Pancreas (tissue), 10 donors: ENCODE measurements at regions not wholly inside any gene's neighbourhood (a gene's known extent, or its start where the extent isn't known, plus 50 kb on each side); places are given as distances from the start of the nearest gene placed in this dataset.

Experiments used
- ATAC-seq, 4 donors: fragments of 200-7000 bp; cut with Tn5 transposase; one replicate each; pipeline versions ENCODE4 v1.8.0 to v1.9.1; 2020; ENCODE audit warnings: mild to moderate bottlenecking in 4 of 4, moderate library complexity in 4 of 4
- DNase-seq, 6 donors: peaks; one replicate each; pipeline ENCODE4 v3.0.0-alpha.2; 2020
- FAIRE-seq: peaks from 2 replicates; lab custom pipeline; 2012; peaks lifted over from hg19 to GRCh38; lab: Jason Lieb, UNC
- H3K27ac ChIP-seq, 4 donors: fragments of 200-600 bp; sonication (generic); 1 replicate in 3 of 4; 2 replicates in 1 of 4; pipeline versions ENCODE4 v1.5.0 to v1.8.0; 2020
- H3K27me3 ChIP-seq, 4 donors: fragments of 200-600 bp; one replicate each; pipeline ENCODE4 v1.8.0; 2021
- H3K36me3 ChIP-seq, 3 donors: fragments of 200-600 bp; sonication (generic) in 1 of 3; one replicate each; pipeline versions ENCODE4 v1.5.0 to v1.8.0; 2020 to 2021
- H3K4me1 ChIP-seq, 3 donors: fragments of 200-600 bp; one replicate each; pipeline ENCODE4 v1.8.0; 2021
- H3K4me3 ChIP-seq, 4 donors: fragments of 200-600 bp; sonication (generic) in 2 of 4; one replicate each; pipeline versions ENCODE4 v1.5.0 to v1.8.0; 2020 to 2021
- H3K9me3 ChIP-seq, 4 donors: fragments of 200-600 bp; one replicate each; pipeline ENCODE4 v1.8.0; 2021
- WGBS, 2 donors: extraction: QIAGEN DNeasy Blood & Tissue Kit; methylation state at CpG; one replicate each; pipeline ENCODE4 v1.1.7; 2013; 5-methylcytosine and 5-hydroxymethylcytosine counted together
- intact Hi-C, 3 donors: fragments of 100-400 bp; cut with DNase I; formaldehyde crosslinking; loops; one replicate each; pipeline versions ENCODE4 v1.11.1 to v1.14.2; 2022
- TF ChIP-seq, protein P1 (sequence below), 4 donors: fragments of 200-600 bp; sonication (generic) in 3 of 4; IDR thresholded peaks; one replicate each; pipeline versions ENCODE4 v1.5.0 to v1.8.0; 2021; ENCODE audit warnings: antibody characterized with exemption in 4 of 4
- donor health status: healthy with polysubstance abuse.
- donor health status: DM: no; HTN: no; CAD: no; lungs with moderate emphysema.
- donor health status: DM: no; HTN: no; CAD: no.
- donor health status: control.
- donor health status: control.
- donor health status: Bipolar disorder and iron deficiency.
- donor health status: DM: yes; HTN: yes; CAD: no.
- donor health status: DM: no; HTN: no; CAD: no.
- donor health status: DM: no; HTN: no; CAD: no.
- donor health status: DM: yes; HTN: yes; CAD: no.

DNA sequence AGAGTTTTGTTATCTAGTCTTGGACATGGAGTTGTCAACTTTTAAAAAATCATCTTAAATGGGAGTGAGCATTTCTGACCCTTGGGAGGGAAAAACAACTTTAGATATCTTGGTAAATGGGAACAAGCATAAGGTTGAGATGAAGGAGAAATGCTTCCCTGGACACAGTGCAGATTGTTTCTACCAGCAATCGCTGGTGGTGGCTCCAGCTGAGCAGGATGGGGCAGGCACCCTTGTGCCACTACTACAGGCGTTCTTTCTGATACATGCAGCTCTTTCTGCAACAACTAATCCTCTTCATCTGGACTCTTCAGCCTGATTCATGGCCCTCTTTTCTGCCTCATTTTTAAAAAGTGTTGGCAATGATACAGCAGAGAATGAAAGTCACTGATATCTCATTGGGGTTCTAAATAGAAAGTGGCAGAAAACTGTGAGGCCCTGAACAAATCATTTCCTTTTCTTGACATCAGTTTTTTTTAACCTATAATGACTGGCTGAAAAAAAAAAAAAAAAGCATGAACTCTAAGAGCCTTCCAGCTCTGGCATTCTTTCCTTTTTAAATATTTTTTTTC lies 409.4 kb upstream of the PTGER4 start:
- DNase-seq (no peak), ATAC-seq (no peak), FAIRE-seq (no peak)
- TF ChIP-seq, protein P1, sequence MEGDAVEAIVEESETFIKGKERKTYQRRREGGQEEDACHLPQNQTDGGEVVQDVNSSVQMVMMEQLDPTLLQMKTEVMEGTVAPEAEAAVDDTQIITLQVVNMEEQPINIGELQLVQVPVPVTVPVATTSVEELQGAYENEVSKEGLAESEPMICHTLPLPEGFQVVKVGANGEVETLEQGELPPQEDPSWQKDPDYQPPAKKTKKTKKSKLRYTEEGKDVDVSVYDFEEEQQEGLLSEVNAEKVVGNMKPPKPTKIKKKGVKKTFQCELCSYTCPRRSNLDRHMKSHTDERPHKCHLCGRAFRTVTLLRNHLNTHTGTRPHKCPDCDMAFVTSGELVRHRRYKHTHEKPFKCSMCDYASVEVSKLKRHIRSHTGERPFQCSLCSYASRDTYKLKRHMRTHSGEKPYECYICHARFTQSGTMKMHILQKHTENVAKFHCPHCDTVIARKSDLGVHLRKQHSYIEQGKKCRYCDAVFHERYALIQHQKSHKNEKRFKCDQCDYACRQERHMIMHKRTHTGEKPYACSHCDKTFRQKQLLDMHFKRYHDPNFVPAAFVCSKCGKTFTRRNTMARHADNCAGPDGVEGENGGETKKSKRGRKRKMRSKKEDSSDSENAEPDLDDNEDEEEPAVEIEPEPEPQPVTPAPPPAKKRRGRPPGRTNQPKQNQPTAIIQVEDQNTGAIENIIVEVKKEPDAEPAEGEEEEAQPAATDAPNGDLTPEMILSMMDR (IDR thresholded peaks at IDR 0.05) = no peak
- no peaks in the 10 kb centered on the region for H3K9me3 ChIP-seq
- no peaks in the 10 kb centered on the region for H3K27me3 ChIP-seq
- no peak overlapping the region for H3K4me3 ChIP-seq
- no peak overlapping the region for H3K27ac ChIP-seq
- 92% methylated on average over 2 of the region's 2 CpGs for whole genome bisulfite sequencing, 2 donors
- intact Hi-C loops = no loop called here
- no peaks in the 10 kb centered on the region for H3K4me1 ChIP-seq
- H3K36me3 ChIP-seq = no peaks in the 10 kb centered on the region

DNA sequence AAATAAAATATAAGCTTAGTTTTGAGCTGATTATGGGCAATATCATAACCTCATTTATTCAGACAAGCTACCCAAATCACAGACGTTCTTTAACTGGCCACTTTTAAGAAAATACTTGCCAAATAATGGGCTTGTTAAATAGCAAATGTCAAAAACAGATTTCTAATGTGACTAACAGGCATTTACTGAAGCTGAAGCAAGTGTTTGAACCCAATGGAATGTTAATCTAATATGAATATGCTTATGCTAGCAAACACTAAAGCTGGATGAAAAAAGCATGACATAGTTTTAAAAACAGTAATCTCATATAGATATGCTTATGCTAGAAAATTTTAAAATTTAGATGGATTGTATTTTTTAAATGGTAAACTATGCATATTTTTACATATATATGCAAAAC lies 411.6 kb upstream of the PTGER4 start:
- H3K27ac ChIP-seq = no peak overlapping the region
- H3K36me3 ChIP-seq = no peaks in the 10 kb centered on the region
- intact Hi-C loops = no loop called here
- H3K4me3 ChIP-seq = no peak overlapping the region
- ATAC-seq (no peak), FAIRE-seq (no peak), DNase-seq (no peak)
- 49 to 70% methylated on average over 1 of the region's 1 CpG for WGBS, 2 donors
- H3K4me1 ChIP-seq = no peaks in the 10 kb centered on the region
- no peaks in the 10 kb centered on the region for H3K27me3 ChIP-seq
- no peaks in the 10 kb centered on the region for H3K9me3 ChIP-seq
- TF ChIP-seq, protein P1 (IDR thresholded peaks at IDR 0.05) = no peak

DNA sequence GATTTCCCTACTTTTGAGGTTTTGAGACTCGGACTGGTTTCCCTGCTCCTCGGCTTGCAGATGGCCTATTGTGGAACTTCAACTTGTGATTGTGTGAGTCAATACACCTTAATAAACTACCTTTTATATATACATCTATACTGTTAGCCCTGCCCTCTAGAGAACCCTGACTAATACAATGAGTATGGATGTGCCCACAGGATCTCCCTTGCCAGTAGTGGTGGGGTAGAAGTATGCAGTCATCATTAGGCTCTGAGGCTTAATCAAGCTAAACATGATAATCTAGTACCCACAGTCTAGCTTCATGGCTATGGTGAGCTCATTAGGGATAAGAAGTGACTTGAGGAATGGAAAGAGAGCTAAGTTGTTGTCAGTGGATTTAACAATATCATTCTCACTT lies 412.8 kb upstream of the PTGER4 start:
- Histone ChIP-seq H3K27ac (no peak overlapping the region), H3K4me1 (no peaks in the 10 kb centered on the region), H3K36me3 (no peaks in the 10 kb centered on the region), H3K4me3 (no peak overlapping the region), H3K9me3 (no peaks in the 10 kb centered on the region), H3K27me3 (no peaks in the 10 kb centered on the region)
- intact Hi-C loops = no loop called here
- WGBS, 2 donors = 96 to 100% methylated on average over 2 of the region's 2 CpGs
- no peak for FAIRE-seq
- ATAC-seq = no peak
- TF ChIP-seq, protein P1 (IDR thresholded peaks at IDR 0.05) = no peak
- no peak for DNase-seq

DNA sequence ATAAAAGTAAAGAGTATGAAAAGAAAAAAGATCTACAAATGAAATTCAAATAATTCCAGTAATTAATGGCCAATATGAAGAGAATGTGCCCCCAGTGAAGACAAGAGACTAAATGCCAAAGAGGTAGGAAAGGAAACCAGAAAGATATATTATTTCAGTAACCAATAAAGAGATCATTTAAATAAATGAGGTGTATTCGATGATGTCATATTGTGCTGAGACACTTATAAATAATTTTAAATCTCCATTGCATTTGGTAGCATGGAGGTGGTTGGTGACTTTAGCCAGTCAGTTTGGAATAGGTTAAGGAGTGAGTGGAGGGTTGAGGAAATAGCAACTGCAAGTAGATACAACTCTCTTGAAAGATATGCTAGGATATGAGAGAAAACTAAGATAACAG lies 417.7 kb upstream of the PTGER4 start:
- Histone ChIP-seq H3K4me1 (peaks cover 0 to 5% (median 0%) of the 10 kb centered on the region in 3 donors), H3K9me3 (no peaks in the 10 kb centered on the region), H3K27ac (no peak overlapping the region), H3K36me3 (no peaks in the 10 kb centered on the region), H3K4me3 (no peak overlapping the region), H3K27me3 (no peaks in the 10 kb centered on the region)
- ATAC-seq (no peak), FAIRE-seq (no peak), DNase-seq (no peak)
- intact Hi-C loops = no loop called here
- 95% methylated on average over 1 of the region's 1 CpG for WGBS, 2 donors
- TF ChIP-seq, protein P1 (IDR thresholded peaks at IDR 0.05) = no peak

DNA sequence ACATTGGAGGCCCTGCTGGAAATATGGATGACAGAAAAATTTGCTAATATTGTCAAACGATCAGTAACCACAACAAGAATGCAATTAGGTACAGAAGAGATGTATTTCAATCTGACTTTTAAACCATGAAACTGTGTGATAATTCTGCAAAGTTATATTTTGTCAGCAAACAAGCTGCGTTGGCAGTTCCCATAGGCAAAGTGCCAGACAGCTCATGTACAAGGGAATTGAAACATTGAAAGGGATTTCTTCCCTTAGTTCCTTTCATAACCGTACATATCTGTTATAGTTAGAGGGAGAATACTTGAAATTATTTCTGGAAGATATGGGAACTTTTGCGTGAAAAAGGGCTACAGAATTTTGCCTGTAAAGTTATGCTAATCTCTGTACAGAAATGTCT lies 419.4 kb upstream of the PTGER4 start:
- peaks cover 0 to 5% (median 0%) of the 10 kb centered on the region in 3 donors for H3K4me1 ChIP-seq
- no peaks in the 10 kb centered on the region for H3K36me3 ChIP-seq
- FAIRE-seq = no peak
- no peak overlapping the region for H3K27ac ChIP-seq
- intact Hi-C loops = no loop called here
- TF ChIP-seq, protein P1 (IDR thresholded peaks at IDR 0.05) = no peak
- ATAC-seq = peak in 2 of 4 donors; percentile 29 to 51
- WGBS, 2 donors = 12 to 14% methylated on average over 4 of the region's 4 CpGs
- DNase-seq = peak in 4 of 6 donors; percentile 3 to 31 (median 16)
- no peaks in the 10 kb centered on the region for H3K9me3 ChIP-seq
- H3K27me3 ChIP-seq = no peaks in the 10 kb centered on the region
- H3K4me3 ChIP-seq = no peak overlapping the region
